PC-3 (cell line): ENCODE measurements at regions not wholly inside any gene's neighbourhood (a gene's known extent, or its start where the extent isn't known, plus 50 kb on each side); places are given as distances from the start of the nearest gene placed in this dataset.

ENCODE experiments used
- EZH2 ChIP-seq: fragments of 300-600 bp; sonication (generic); IDR thresholded peaks from one replicate; pipeline ENCODE4 v1.6.1; 2017; ENCODE audit warnings: antibody characterized with exemption, mild to moderate bottlenecking, low read length; ENCODE audit not compliant: unreplicated experiment
- TF ChIP-seq, protein P1 (sequence below): fragments of 300-600 bp; sonication (generic); conservative IDR thresholded peaks from 2 replicates; pipeline ENCODE4 v1.5.1; 2017; ENCODE audit warnings: antibody characterized with exemption, low read depth, mild to moderate bottlenecking, low read length

DNA sequence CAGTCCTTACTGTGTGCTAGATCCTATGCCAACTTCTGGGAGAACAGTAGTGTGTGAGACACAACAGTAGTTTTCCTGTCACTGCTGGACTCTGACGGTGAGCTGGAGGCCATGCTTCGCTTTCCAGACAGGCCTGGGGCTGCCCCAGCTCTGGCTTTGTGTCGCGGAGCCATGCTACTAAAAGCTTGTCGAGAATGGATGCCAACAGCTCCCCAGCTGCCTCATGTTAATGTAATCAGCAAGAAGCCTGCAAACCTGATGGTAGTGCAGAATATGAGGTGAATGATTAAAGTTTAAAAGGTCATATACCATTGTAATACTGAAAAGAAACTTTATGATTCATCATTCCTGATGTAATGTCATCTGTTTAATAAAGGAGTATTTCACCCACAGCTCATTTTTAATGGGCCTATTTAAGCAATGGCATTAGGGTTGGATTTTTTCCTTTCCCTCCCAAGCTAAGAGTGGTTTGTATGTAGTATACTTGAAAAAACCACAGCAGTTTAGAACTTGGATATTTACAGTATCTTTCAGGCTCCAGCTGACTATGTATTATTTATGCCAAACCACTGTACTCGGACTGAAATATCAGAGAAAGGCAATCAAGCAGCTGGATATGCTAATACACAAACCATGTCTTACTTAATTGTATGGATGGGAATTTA lies 343.0 kb downstream of the NUF2 start:
- TF ChIP-seq, protein P1, sequence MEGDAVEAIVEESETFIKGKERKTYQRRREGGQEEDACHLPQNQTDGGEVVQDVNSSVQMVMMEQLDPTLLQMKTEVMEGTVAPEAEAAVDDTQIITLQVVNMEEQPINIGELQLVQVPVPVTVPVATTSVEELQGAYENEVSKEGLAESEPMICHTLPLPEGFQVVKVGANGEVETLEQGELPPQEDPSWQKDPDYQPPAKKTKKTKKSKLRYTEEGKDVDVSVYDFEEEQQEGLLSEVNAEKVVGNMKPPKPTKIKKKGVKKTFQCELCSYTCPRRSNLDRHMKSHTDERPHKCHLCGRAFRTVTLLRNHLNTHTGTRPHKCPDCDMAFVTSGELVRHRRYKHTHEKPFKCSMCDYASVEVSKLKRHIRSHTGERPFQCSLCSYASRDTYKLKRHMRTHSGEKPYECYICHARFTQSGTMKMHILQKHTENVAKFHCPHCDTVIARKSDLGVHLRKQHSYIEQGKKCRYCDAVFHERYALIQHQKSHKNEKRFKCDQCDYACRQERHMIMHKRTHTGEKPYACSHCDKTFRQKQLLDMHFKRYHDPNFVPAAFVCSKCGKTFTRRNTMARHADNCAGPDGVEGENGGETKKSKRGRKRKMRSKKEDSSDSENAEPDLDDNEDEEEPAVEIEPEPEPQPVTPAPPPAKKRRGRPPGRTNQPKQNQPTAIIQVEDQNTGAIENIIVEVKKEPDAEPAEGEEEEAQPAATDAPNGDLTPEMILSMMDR: no peak
- TF ChIP-seq EZH2: no peak
